ENCODE measurements at regions not wholly inside any gene's neighbourhood (a gene's known extent, or its start where the extent isn't known, plus 50 kb on each side); places are given as distances from the start of the nearest gene placed in this dataset.

DNA sequence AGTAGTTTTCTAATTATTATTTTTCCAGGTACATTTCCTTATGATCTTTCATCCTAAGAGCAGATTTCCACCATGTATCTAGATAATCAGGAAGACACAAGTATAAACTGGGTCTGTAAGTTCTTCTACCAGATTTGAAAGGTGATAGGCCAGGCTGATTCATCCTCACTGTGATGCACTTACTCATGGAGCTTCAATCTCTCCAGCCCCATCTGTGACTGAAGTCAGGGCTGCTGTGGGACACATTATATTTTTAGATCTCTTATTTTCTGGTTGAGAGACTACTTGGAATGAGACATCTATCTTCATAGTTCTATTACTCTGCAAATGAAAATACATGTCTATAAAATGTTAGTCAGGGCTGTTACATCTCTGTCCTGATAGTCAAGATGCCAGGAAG lies 85.5 kb upstream of the SLC25A13 start:
- ATAC-seq: no peak

GRCh38 chr7:96402913-96403312 lies 81.0 kb upstream of the SLC25A13 start:
- no peak for ATAC-seq

GRCh38 chr7:96401200-96401599 lies 79.3 kb upstream of the SLC25A13 start:
- ATAC-seq: no peak

DNA sequence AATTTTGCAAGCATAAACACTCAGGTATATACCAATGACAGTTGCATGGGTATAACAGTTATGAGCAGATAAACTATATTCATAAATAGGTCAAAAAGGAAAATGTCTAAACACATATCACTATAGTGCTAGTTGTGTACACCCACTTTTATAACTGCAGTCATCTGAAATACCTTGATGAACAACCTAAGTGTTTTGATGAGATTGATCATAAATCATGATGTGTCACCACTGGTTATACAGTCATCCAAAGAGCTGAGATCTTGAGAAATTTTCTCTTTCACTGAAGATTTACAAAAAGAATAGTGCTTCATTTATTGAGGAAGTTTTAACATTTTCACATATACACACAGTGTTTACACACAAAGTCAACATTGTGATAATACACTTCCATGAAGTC lies 78.6 kb upstream of the SLC25A13 start:
- ATAC-seq: no peak

DNA sequence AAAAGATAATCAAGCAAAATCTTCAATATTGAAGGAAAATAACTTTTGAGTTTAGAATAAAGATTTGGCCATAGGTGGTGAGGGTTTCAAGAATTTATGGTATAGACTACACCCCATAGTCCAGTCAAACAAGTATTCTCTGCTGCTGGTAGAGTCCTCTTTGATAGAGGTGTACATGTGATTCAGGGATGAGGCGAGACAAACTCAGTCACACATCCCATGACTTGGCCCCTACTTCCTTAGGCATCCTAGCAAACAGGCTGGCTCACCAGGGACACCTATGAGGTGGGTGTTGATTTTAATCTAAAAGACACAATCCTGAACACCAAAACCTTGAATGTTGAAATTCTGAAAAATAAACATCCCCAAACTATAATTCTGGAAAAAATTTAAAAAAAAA lies 78.1 kb upstream of the SLC25A13 start:
- no peak for ATAC-seq

- ATAC-seq: no peak
These were observed 76.2 kb upstream of the SLC25A13 start for GRCh38 chr7:96397936-96398598.

DNA sequence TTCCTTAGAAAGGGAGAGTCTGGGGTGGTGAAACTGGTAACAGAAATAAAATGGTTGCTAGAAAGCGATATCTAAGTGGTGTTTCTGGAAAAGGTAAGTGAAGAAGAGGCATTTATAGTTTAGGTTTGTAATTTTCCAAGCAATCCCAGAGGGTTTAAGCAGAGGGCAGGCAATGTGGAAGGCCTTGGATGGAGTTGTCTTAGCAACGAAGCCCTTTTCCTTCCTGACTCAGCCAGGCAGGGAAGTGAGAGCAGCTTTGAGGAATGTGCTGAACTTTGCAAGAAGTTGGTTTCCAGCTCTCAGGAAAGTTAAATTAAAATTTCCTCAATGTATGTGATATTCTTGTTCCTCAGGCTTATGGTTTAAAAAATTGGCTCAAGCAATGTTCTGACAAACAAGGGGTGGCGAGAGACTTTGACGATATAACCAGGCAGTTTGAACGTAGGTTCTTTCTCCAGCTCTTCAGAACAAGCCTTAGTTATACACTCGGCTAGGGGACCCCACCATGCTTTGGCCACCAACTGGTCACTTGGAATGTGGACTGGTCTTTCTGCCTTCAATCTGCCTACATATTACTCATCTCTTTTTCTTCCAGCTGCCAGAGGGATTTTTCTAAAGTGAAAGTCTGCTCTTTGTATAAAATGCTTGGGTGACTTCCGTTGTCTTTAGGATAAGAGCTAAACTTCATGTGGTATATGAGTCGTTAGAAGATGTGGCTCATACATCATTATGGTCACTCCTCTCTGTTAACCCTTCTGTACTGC lies 66.9 kb upstream of the SLC25A13 start:
- ATAC-seq: no peak

DNA sequence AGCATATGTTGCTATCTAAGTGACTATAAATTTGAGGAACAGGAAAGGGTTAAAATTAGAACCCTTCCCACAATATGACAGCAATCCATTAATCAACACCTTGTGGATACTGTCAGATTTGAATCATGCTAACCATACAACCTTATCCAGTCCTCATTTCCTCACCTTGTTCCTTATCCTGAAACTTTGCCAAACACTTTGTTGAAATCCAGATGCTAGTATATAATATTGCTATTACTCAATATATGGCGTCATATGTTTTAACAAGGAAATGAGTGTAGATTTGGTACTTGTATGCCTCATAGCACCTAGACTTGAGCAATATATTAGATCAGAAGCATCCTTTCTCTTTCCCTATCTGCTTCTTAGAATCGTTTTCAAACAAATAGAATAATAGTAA lies 66.3 kb upstream of the SLC25A13 start:
- no peak for ATAC-seq

GRCh38 chr7:96380111-96380512 lies 58.2 kb upstream of the SLC25A13 start:
- no peak for ATAC-seq

- ATAC-seq: no peak
These were observed 55.5 kb upstream of the SLC25A13 start for GRCh38 chr7:96377399-96377798.

Data from activated CD4-positive, CD25-positive, alpha-beta regulatory T cell treated with anti-CD3 and anti-CD28 coated beads, Interleukin-2, amount 50 U/mL, for 24 hours (primary cell).